AG04449 (cell line): ENCODE measurements at regions not wholly inside any gene's neighbourhood (a gene's known extent, or its start where the extent isn't known, plus 50 kb on each side); places are given as distances from the start of the nearest gene placed in this dataset.

Experiments
- CTCF ChIA-PET: fragments of 350-600 bp; formaldehyde crosslinking; extraction: SDS; loops from one replicate; lab custom pipeline; 2021; ENCODE audit warnings: antibody characterized with exemption; lab: Yijun Ruan, JAX
- POLR2A ChIA-PET: fragments of 400-600, 350-600 bp; formaldehyde crosslinking; extraction: SDS; loops from one replicate; lab custom pipeline; 2020; ENCODE audit warnings: antibody characterized with exemption, inconsistent platforms; lab: Yijun Ruan, JAX
- DNase-seq: peaks from one replicate; pipeline ENCODE4 v3.0.0-alpha.2; 2010; ENCODE audit warnings: low read depth, low spot score
- H3K4me3 ChIP-seq: 2 replicates; pipeline ENCODE4 v1.5.1; 2011; ENCODE audit warnings: low read depth, mild to moderate bottlenecking, control low read depth, low read length
- CTCF ChIP-seq: IDR thresholded peaks from one replicate; pipeline ENCODE4 v1.5.1; 2011; ENCODE audit warnings: mild to moderate bottlenecking, moderate library complexity, low read length, control low read depth, inconsistent platforms; ENCODE audit not compliant: insufficient read depth; ENCODE audit errors: missing control alignments

- H3K4me3 ChIP-seq, result no peak overlapping the region
- DNase-seq, result no peak
- CTCF ChIA-PET, result interaction anchor here (1.0 to 1.3 kb wide), 2 partner anchors 10 to 31 kb away, joined by 3 to 4 read pairs; no protein-coding TSS in a partner anchor
- POLR2A ChIA-PET, result interaction anchor here (1.1 to 1.2 kb wide), 2 partner anchors 10 to 25 kb away, joined by 3 to 4 read pairs; no protein-coding TSS in a partner anchor
- no peak for TF ChIP-seq CTCF
These were observed 113.5 kb downstream of the RIPK4 start for GRCh38 chr21:41653243-41653953.

- POLR2A ChIA-PET, result no interaction called here
- no peak for DNase-seq
These were observed 115.0 kb downstream of the RIPK4 start for GRCh38 chr21:41651830-41652229.

GRCh38 chr21:41651406-41651805 lies 115.4 kb downstream of the RIPK4 start:
- POLR2A ChIA-PET, result no interaction called here
- CTCF ChIA-PET, result interaction anchor here (0.6 kb wide), 1 partner anchor 14 kb away, joined by 3 read pairs; no protein-coding TSS in a partner anchor
- no peak overlapping the region for H3K4me3 ChIP-seq
- TF ChIP-seq CTCF, result no peak
- DNase-seq, result no peak

More at GRCh38 chr21:41651830-41652229, 115.0 kb downstream of the RIPK4 start:
- no peak overlapping the region for H3K4me3 ChIP-seq
- CTCF ChIA-PET, result interaction anchor here (1.0 kb wide), 1 partner anchor 32 kb away, joined by 3 read pairs; no protein-coding TSS in a partner anchor
- TF ChIP-seq CTCF, result no peak

GRCh38 chr21:41650526-41651145 lies 116.2 kb downstream of the RIPK4 start:
- TF ChIP-seq CTCF, result no peak
- H3K4me3 ChIP-seq, result no peak overlapping the region
- CTCF ChIA-PET, result interaction anchor here (0.6 kb wide), 1 partner anchor 15 kb away, joined by 3 read pairs; no protein-coding TSS in a partner anchor
- POLR2A ChIA-PET, result interaction anchor here (0.6 to 0.8 kb wide), 2 partner anchors 9 to 25 kb away, joined by 3 to 4 read pairs; no protein-coding TSS in a partner anchor
- DNase-seq, result no peak

GRCh38 chr21:41648591-41649031 lies 118.2 kb downstream of the RIPK4 start:
- ChIA-PET POLR2A (no interaction called here), CTCF (interaction anchor here (1.1 kb wide), 1 partner anchor 129 kb away, joined by 3 read pairs; no protein-coding TSS in a partner anchor)
- TF ChIP-seq CTCF, result no peak
- no peak overlapping the region for H3K4me3 ChIP-seq
- no peak for DNase-seq
